GM23338 (cell line): ENCODE measurements at regions not wholly inside any gene's neighbourhood (a gene's known extent, or its start where the extent isn't known, plus 50 kb on each side); places are given as distances from the start of the nearest gene placed in this dataset.

Experiments
- ATAC-seq: fragments of 200-7000 bp; cut with Tn5 transposase; 3 replicates; pipeline ENCODE4 v1.9.1; 2020
- DNase-seq: peaks from one replicate; pipeline ENCODE4 v3.0.0-alpha.2; 2015; ENCODE audit warnings: low spot score
- H2AFZ ChIP-seq: fragments of 200-600 bp; sonication (generic); 2 replicates; pipeline ENCODE4 v1.8.0; 2016; ENCODE audit warnings: antibody characterized with exemption, mild to moderate bottlenecking, moderate library complexity
- H3F3A ChIP-seq: fragments of 200-600 bp; sonication (generic); replicated peaks from 2 replicates; pipeline ENCODE4 v1.8.0; 2017; ENCODE audit warnings: antibody characterized with exemption, mixed run types, low read depth
- H3K27ac ChIP-seq: fragments of 200-600 bp; sonication (generic); 2 replicates; pipeline ENCODE4 v1.6.1; 2016; ENCODE audit warnings: low read depth
- H3K27me3 ChIP-seq: fragments of 200-600 bp; sonication (generic); 2 replicates; pipeline ENCODE4 v1.8.0; 2016; ENCODE audit warnings: mild to moderate bottlenecking, mixed run types, moderate library complexity; ENCODE audit not compliant: insufficient read depth
- H3K36me3 ChIP-seq: fragments of 200-600 bp; sonication (generic); 2 replicates; pipeline ENCODE4 v1.8.0; 2016; ENCODE audit warnings: mild to moderate bottlenecking; ENCODE audit not compliant: insufficient read depth
- H3K4me1 ChIP-seq: fragments of 200-600 bp; sonication (generic); 2 replicates; pipeline ENCODE4 v1.8.0; 2016; ENCODE audit warnings: mild to moderate bottlenecking, moderate library complexity; ENCODE audit not compliant: insufficient read depth
- H3K4me2 ChIP-seq: fragments of 200-600 bp; sonication (generic); 2 replicates; pipeline ENCODE4 v1.7.1; 2017; ENCODE audit warnings: mixed run types
- H3K4me3 ChIP-seq: fragments of 200-600 bp; sonication (generic); 2 replicates; pipeline ENCODE4 v1.6.1; 2016; ENCODE audit warnings: mixed run types
- H3K79me2 ChIP-seq: fragments of 200-600 bp; sonication (generic); replicated peaks from 2 replicates; pipeline ENCODE4 v1.8.0; 2017; ENCODE audit warnings: mild to moderate bottlenecking; ENCODE audit not compliant: insufficient read depth
- H3K9me2 ChIP-seq: fragments of 200-600 bp; sonication (generic); 2 replicates; pipeline ENCODE4 v1.8.0; 2017; ENCODE audit not compliant: insufficient read depth
- H4K20me1 ChIP-seq: fragments of 200-600 bp; sonication (generic); replicated peaks from 2 replicates; pipeline ENCODE4 v1.8.0; 2017; ENCODE audit warnings: mild to moderate bottlenecking; ENCODE audit not compliant: insufficient read depth
- H3K27ac Mint-ChIP-seq: 2 replicates; pipeline ENCODE4 v1.8.0; 2020; ENCODE audit warnings: inconsistent platforms, mild to moderate bottlenecking, moderate library complexity, mixed read lengths
- H3K27me3 Mint-ChIP-seq: 3 replicates; pipeline ENCODE4 v1.8.0; 2022; ENCODE audit warnings: low read depth, mild to moderate bottlenecking, moderate library complexity, mixed read lengths, inconsistent platforms; ENCODE audit not compliant: insufficient read depth, poor library complexity
- H3K36me3 Mint-ChIP-seq: 3 replicates; pipeline ENCODE4 v1.8.0; 2021; ENCODE audit warnings: low read depth, mild to moderate bottlenecking, inconsistent platforms, moderate library complexity, mixed read lengths
- H3K4me1 Mint-ChIP-seq: 3 replicates; pipeline ENCODE4 v1.8.0; 2020; ENCODE audit warnings: mild to moderate bottlenecking, inconsistent platforms, mixed read lengths
- H3K4me3 Mint-ChIP-seq: 3 replicates; pipeline ENCODE4 v1.8.0; 2021; ENCODE audit warnings: moderate library complexity, mild to moderate bottlenecking, inconsistent platforms, mixed read lengths
- H3K9me3 Mint-ChIP-seq: 3 replicates; pipeline ENCODE4 v1.8.0; 2020; ENCODE audit warnings: moderate library complexity, mild to moderate bottlenecking, inconsistent platforms, mixed read lengths
- CREB1 ChIP-seq: fragments of 250-450 bp; sonication (Bioruptor Pico); IDR thresholded peaks from 2 replicates; pipeline ENCODE4 v1.5.0; 2020; ENCODE audit warnings: low read depth, mild to moderate bottlenecking, moderate library complexity
- ETS1 ChIP-seq: IDR thresholded peaks from 2 replicates; pipeline ENCODE4 v1.6.1; 2016; ENCODE audit warnings: antibody characterized with exemption
- EZH2 ChIP-seq: fragments of 200-600 bp; sonication (generic); IDR thresholded peaks from one replicate; pipeline ENCODE4 v1.8.0; 2017; ENCODE audit warnings: antibody characterized with exemption, mild to moderate bottlenecking, low read depth; ENCODE audit not compliant: unreplicated experiment
- EZH2phosphoT487 ChIP-seq: fragments of 200-600 bp; sonication (generic); IDR thresholded peaks from one replicate; pipeline ENCODE4 v1.8.1; 2018; ENCODE audit warnings: antibody characterized with exemption; ENCODE audit not compliant: unreplicated experiment
- JUNB ChIP-seq: IDR thresholded peaks from one replicate; pipeline ENCODE4 v1.6.1; 2016; ENCODE audit warnings: antibody characterized with exemption; ENCODE audit not compliant: unreplicated experiment
- NANOG ChIP-seq: IDR thresholded peaks from 2 replicates; pipeline ENCODE4 v1.6.1; 2016; ENCODE audit warnings: antibody characterized with exemption, borderline replicate concordance
- POLR2AphosphoS5 ChIP-seq: IDR thresholded peaks from 2 replicates; pipeline ENCODE4 v1.6.1; 2016; ENCODE audit warnings: antibody characterized with exemption, low read depth
- STAT1 ChIP-seq: IDR thresholded peaks from one replicate; pipeline ENCODE4 v1.6.1; 2016; ENCODE audit warnings: antibody characterized with exemption; ENCODE audit not compliant: unreplicated experiment
- ZNF114 ChIP-seq: fragments of 250-450 bp; sonication (Bioruptor Pico); IDR thresholded peaks from 2 replicates; pipeline ENCODE4 v1.5.0; 2020; ENCODE audit warnings: mild to moderate bottlenecking, moderate library complexity
- ZNF331 ChIP-seq: fragments of 250-450 bp; sonication (Bioruptor Pico); IDR thresholded peaks from 2 replicates; pipeline ENCODE4 v1.5.0; 2020; ENCODE audit warnings: low read depth, mild to moderate bottlenecking, moderate library complexity
- TF ChIP-seq, protein P1 (sequence below), 2 experiments: fragments of 200-600 bp in 1 of 2; sonication (generic) in 1 of 2; conservative IDR thresholded peaks; 2 replicates each; pipeline versions ENCODE4 v1.5.1 to v1.6.1; 2016 to 2017; ENCODE audit warnings: antibody characterized with exemption in 2 of 2, low read depth in 2 of 2, mild to moderate bottlenecking in 2 of 2, moderate library complexity in 1 of 2
- TF ChIP-seq, protein P2 (sequence below): IDR thresholded peaks from one replicate; pipeline ENCODE4 v1.6.1; 2018; ENCODE audit warnings: antibody characterized with exemption; ENCODE audit not compliant: unreplicated experiment
- TF ChIP-seq, protein P3 (sequence below): fragments of 250-450 bp; sonication (Bioruptor Pico); IDR thresholded peaks from 2 replicates; pipeline ENCODE4 v1.5.0; 2020; ENCODE audit warnings: mild to moderate bottlenecking, moderate library complexity

- Histone ChIP-seq H3K4me2 (no peak overlapping the region), H3K27ac (no peak overlapping the region), H3K27me3 (no peaks in the 10 kb centered on the region), H3K36me3 (peaks cover 10% of the 10 kb centered on the region; the same call in 1 of the 2 replicates), H4K20me1 (no peaks in the 10 kb centered on the region), H3K9me2 (0 out of 2 replicates have a peak, but pooled peaks cover 6% of the 10 kb centered on the region), H2AFZ (peak overlapping the region; percentile 67; the same call in 1 of the 2 replicates), H3K4me3 (no peak overlapping the region), H3K79me2 (no peaks in the 10 kb centered on the region), H3K4me1 (peaks cover 8% of the 10 kb centered on the region; the same call in 1 of the 2 replicates), H3F3A (no peaks in the 10 kb centered on the region)
- H3K27me3 Mint-ChIP-seq = peaks cover 3% of the 10 kb centered on the region
- peaks cover 10% of the 10 kb centered on the region; the same call in 2 of the 3 replicates for H3K36me3 Mint-ChIP-seq
- no peak overlapping the region for H3K4me3 Mint-ChIP-seq
- H3K27ac Mint-ChIP-seq = no peak overlapping the region
- peaks cover 5% of the 10 kb centered on the region; the same call in 2 of the 3 replicates for H3K4me1 Mint-ChIP-seq
- peaks cover 16% of the 10 kb centered on the region for H3K9me3 Mint-ChIP-seq
- DNase-seq (no peak), ATAC-seq (no peak)
- TF ChIP-seq EZH2 (no peak), STAT1 (no peak), ETS1 (no peak), POLR2AphosphoS5 (no peak), CREB1 (CRISPR knock-in tag) (no peak), JUNB (no peak), EZH2phosphoT487 (no peak), ZNF114 (no peak), NANOG (no peak), ZNF331 (CRISPR knock-in tag) (no peak)
- TF ChIP-seq, protein P1, sequence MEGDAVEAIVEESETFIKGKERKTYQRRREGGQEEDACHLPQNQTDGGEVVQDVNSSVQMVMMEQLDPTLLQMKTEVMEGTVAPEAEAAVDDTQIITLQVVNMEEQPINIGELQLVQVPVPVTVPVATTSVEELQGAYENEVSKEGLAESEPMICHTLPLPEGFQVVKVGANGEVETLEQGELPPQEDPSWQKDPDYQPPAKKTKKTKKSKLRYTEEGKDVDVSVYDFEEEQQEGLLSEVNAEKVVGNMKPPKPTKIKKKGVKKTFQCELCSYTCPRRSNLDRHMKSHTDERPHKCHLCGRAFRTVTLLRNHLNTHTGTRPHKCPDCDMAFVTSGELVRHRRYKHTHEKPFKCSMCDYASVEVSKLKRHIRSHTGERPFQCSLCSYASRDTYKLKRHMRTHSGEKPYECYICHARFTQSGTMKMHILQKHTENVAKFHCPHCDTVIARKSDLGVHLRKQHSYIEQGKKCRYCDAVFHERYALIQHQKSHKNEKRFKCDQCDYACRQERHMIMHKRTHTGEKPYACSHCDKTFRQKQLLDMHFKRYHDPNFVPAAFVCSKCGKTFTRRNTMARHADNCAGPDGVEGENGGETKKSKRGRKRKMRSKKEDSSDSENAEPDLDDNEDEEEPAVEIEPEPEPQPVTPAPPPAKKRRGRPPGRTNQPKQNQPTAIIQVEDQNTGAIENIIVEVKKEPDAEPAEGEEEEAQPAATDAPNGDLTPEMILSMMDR (conservative IDR thresholded peaks at IDR 0.05; ENCODE audit: low read depth in 2 of 2) = no peak
- TF ChIP-seq, protein P2, sequence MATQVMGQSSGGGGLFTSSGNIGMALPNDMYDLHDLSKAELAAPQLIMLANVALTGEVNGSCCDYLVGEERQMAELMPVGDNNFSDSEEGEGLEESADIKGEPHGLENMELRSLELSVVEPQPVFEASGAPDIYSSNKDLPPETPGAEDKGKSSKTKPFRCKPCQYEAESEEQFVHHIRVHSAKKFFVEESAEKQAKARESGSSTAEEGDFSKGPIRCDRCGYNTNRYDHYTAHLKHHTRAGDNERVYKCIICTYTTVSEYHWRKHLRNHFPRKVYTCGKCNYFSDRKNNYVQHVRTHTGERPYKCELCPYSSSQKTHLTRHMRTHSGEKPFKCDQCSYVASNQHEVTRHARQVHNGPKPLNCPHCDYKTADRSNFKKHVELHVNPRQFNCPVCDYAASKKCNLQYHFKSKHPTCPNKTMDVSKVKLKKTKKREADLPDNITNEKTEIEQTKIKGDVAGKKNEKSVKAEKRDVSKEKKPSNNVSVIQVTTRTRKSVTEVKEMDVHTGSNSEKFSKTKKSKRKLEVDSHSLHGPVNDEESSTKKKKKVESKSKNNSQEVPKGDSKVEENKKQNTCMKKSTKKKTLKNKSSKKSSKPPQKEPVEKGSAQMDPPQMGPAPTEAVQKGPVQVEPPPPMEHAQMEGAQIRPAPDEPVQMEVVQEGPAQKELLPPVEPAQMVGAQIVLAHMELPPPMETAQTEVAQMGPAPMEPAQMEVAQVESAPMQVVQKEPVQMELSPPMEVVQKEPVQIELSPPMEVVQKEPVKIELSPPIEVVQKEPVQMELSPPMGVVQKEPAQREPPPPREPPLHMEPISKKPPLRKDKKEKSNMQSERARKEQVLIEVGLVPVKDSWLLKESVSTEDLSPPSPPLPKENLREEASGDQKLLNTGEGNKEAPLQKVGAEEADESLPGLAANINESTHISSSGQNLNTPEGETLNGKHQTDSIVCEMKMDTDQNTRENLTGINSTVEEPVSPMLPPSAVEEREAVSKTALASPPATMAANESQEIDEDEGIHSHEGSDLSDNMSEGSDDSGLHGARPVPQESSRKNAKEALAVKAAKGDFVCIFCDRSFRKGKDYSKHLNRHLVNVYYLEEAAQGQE = no peak
- TF ChIP-seq, protein P3, sequence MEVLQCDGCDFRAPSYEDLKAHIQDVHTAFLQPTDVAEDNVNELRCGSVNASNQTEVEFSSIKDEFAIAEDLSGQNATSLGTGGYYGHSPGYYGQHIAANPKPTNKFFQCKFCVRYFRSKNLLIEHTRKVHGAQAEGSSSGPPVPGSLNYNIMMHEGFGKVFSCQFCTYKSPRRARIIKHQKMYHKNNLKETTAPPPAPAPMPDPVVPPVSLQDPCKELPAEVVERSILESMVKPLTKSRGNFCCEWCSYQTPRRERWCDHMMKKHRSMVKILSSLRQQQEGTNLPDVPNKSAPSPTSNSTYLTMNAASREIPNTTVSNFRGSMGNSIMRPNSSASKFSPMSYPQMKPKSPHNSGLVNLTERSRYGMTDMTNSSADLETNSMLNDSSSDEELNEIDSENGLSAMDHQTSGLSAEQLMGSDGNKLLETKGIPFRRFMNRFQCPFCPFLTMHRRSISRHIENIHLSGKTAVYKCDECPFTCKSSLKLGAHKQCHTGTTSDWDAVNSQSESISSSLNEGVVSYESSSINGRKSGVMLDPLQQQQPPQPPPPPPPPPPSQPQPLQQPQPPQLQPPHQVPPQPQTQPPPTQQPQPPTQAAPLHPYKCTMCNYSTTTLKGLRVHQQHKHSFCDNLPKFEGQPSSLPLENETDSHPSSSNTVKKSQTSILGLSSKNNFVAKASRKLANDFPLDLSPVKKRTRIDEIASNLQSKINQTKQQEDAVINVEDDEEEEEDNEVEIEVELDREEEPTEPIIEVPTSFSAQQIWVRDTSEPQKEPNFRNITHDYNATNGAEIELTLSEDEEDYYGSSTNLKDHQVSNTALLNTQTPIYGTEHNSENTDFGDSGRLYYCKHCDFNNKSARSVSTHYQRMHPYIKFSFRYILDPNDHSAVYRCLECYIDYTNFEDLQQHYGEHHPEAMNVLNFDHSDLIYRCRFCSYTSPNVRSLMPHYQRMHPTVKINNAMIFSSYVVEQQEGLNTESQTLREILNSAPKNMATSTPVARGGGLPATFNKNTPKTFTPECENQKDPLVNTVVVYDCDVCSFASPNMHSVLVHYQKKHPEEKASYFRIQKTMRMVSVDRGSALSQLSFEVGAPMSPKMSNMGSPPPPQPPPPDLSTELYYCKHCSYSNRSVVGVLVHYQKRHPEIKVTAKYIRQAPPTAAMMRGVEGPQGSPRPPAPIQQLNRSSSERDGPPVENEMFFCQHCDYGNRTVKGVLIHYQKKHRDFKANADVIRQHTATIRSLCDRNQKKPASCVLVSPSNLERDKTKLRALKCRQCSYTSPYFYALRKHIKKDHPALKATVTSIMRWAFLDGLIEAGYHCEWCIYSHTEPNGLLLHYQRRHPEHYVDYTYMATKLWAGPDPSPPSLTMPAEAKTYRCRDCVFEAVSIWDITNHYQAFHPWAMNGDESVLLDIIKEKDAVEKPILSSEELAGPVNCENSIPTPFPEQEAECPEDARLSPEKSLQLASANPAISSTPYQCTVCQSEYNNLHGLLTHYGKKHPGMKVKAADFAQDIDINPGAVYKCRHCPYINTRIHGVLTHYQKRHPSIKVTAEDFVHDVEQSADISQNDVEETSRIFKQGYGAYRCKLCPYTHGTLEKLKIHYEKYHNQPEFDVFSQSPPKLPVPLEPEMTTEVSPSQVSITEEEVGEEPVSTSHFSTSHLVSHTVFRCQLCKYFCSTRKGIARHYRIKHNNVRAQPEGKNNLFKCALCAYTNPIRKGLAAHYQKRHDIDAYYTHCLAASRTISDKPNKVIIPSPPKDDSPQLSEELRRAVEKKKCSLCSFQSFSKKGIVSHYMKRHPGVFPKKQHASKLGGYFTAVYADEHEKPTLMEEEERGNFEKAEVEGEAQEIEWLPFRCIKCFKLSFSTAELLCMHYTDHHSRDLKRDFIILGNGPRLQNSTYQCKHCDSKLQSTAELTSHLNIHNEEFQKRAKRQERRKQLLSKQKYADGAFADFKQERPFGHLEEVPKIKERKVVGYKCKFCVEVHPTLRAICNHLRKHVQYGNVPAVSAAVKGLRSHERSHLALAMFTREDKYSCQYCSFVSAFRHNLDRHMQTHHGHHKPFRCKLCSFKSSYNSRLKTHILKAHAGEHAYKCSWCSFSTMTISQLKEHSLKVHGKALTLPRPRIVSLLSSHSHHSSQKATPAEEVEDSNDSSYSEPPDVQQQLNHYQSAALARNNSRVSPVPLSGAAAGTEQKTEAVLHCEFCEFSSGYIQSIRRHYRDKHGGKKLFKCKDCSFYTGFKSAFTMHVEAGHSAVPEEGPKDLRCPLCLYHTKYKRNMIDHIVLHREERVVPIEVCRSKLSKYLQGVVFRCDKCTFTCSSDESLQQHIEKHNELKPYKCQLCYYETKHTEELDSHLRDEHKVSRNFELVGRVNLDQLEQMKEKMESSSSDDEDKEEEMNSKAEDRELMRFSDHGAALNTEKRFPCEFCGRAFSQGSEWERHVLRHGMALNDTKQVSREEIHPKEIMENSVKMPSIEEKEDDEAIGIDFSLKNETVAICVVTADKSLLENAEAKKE (CRISPR knock-in tag) = no peak
Measured at GRCh38 chr1:199756066-199756465, 271.4 kb upstream of the NR5A2 start.
